HUES6 (cell line): ENCODE measurements at regions not wholly inside any gene's neighbourhood (a gene's known extent, or its start where the extent isn't known, plus 50 kb on each side); places are given as distances from the start of the nearest gene placed in this dataset.
"Not testable (repeated sequence)": the region's sequence is repeated elsewhere in the genome, so short reads cannot be mapped to it uniquely, and the experiment has no call there.

Experiments used
- H3K27ac ChIP-seq: 2 replicates; pipeline ENCODE4 v1.7.0; 2013; ENCODE audit warnings: low read depth, mild to moderate bottlenecking, low read length, inconsistent platforms
- H3K27me3 ChIP-seq: 2 replicates; pipeline ENCODE4 v1.6.1; 2013; ENCODE audit warnings: low read length; ENCODE audit not compliant: control insufficient read depth, insufficient read depth
- H3K36me3 ChIP-seq: 2 replicates; pipeline ENCODE4 v1.6.1; 2013; ENCODE audit warnings: low read length; ENCODE audit not compliant: control insufficient read depth, insufficient read depth
- H3K4me1 ChIP-seq: 2 replicates; pipeline ENCODE4 v1.6.1; 2013; ENCODE audit warnings: low read length; ENCODE audit not compliant: control insufficient read depth, insufficient read depth
- H3K4me3 ChIP-seq: 2 replicates; pipeline ENCODE4 v1.5.1; 2013; ENCODE audit warnings: low read depth, low read length
- H3K9ac ChIP-seq: one replicate; pipeline ENCODE4 v1.6.1; 2013; ENCODE audit warnings: mild to moderate bottlenecking, low read length
- H3K9me3 ChIP-seq: 2 replicates; pipeline ENCODE4 v1.6.1; 2013; ENCODE audit warnings: low read depth, low read length; ENCODE audit not compliant: control insufficient read depth, insufficient read depth

DNA sequence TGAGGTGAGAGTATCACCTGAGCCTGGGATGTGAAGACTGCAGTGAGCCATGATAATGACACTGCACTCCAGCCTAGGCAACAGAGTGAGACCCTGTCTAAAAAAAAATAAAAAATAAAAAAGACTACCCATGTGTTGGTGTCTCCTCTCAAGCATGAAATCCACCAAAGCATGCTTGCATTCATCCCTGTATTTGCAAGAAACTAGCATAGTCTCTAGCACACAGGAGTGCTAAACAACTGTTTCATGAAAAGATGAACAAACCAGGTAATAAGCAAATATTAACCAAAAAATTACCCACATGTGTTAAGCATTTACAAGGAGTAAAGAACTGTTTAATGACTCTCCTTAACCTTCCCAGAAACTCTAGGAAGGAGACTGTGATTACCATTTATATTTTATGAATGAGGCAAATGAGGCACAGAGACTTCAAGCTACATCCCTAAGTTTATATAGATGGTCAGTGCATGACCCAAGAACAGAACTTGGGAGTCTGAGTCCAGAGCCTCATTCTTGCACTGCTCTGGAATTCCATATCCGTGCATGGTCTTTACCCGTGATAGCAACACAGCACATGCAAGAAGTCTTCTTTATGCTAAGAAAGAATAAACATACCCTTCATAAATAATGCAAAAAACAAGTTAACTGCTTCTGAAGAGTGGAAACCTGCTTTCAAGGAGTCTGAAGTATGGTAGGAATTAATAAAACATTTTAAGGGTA, 186.1 kb upstream of the STS start:
- peaks cover 42% of the 10 kb centered on the region for H3K9me3 ChIP-seq
- no peak overlapping the region for H3K27ac ChIP-seq
- no peaks in the 10 kb centered on the region for H3K27me3 ChIP-seq
- no peak overlapping the region for H3K4me3 ChIP-seq
- no peak overlapping the region for H3K9ac ChIP-seq
- peaks cover 15% of the 10 kb centered on the region for H3K4me1 ChIP-seq
- 0 out of 2 replicates have a peak, but pooled peaks cover 6% of the 10 kb centered on the region for H3K36me3 ChIP-seq

DNA sequence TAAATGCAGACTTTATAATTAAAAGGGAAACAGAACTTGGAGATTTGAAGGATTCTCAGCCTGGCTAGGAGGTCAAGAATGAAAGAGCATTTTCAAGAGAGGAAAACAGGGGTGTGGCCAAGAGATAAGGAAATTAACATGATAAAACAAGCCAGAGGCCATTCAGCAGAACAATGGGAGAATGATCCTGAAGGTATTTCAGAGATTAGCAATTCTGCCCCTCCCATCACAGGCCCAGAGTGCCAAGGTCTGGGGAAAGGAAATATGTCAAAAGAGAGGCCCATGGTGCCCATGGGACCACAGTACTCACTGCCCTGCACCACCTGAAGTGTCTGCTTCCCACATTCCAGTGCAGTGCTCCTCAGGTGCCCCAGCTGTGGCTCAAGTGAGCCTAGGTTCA, 188.5 kb upstream of the STS start:
- Histone ChIP-seq H3K9me3 (peaks cover 42% of the 10 kb centered on the region), H3K36me3 (0 out of 2 replicates have a peak, but pooled peaks cover 6% of the 10 kb centered on the region), H3K27ac (peak overlapping the region; percentile 94), H3K4me1 (peaks cover 15% of the 10 kb centered on the region), H3K27me3 (no peaks in the 10 kb centered on the region), H3K4me3 (0 out of 2 replicates have a peak overlapping the region, but pooled peaks have one; percentile 18), H3K9ac (no peak overlapping the region)

DNA sequence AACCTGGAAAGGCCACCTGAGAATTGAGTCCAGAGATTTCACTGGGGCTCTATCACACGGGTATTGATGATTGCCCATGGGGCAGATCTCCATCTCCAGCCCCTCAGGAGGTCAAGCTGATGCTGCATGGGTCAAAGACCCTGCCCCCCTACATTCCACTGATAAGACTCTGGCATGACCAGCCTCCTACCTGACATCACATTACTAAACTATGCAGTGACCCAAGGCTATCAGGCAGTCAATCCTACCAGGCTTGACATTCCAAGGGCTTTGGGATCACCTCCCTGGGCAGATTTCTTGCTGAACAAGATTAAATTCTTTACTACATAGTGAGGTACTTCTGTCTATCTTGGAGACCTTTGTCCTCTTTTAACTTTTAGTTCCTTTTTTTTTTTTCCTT, 192.7 kb upstream of the STS start:
- no peak overlapping the region for H3K27ac ChIP-seq
- 0 out of 2 replicates have a peak, but pooled peaks cover 6% of the 10 kb centered on the region for H3K36me3 ChIP-seq
- H3K9ac ChIP-seq = no peak overlapping the region
- no peak overlapping the region for H3K4me3 ChIP-seq
- H3K4me1 ChIP-seq = peaks cover 9% of the 10 kb centered on the region
- H3K9me3 ChIP-seq = peaks cover 30% of the 10 kb centered on the region
- H3K27me3 ChIP-seq = no peaks in the 10 kb centered on the region

DNA sequence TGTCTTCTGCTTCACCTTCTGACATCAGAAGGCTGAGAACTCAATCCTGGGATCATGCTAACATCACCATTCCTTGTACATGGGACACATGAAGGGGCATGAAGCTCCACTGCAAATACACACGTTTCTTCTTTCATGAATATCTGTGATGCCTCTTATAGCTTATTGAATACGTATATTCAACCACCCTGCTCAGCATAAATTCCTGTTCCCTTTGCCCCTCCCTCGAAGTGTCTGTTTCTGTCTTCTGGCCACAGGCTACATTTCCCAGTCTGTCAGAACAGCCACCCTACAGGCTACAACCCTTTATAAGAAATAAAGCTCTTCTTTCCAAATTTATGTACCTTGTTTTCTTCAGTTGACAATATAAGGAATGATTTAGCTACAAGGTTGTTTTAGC, 201.3 kb upstream of the STS start:
- Histone ChIP-seq H3K9ac (no peak overlapping the region), H3K27ac (no peak overlapping the region), H3K9me3 (peaks cover 6% of the 10 kb centered on the region), H3K36me3 (no peaks in the 10 kb centered on the region), H3K4me3 (no peak overlapping the region), H3K27me3 (no peaks in the 10 kb centered on the region), H3K4me1 (no peaks in the 10 kb centered on the region)

DNA sequence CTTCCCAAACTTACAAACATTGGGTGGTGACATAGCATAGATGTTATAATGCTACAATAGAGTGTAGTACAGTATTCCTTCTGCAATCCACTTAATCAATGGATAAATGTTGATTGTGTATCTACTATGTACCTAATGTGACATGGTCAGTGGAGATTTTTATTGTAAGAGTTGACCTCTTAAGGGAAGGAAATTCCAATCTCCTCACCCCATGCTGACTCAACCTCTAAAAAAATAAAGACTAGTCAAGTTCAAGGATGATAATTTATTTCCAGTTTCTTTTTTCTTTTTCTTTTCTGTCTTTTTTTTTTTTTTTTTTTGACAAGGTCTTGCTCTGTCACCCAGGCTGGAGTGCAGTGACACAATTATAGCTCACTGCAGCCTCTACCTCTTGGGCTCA, 206.5 kb upstream of the STS start:
- H3K4me3 ChIP-seq = no peak overlapping the region
- no peak overlapping the region for H3K27ac ChIP-seq
- no peaks in the 10 kb centered on the region; the same call in 1 of the 2 replicates for H3K9me3 ChIP-seq
- no peaks in the 10 kb centered on the region for H3K4me1 ChIP-seq
- no peak overlapping the region for H3K9ac ChIP-seq
- H3K27me3 ChIP-seq = no peaks in the 10 kb centered on the region
- no peaks in the 10 kb centered on the region for H3K36me3 ChIP-seq

DNA sequence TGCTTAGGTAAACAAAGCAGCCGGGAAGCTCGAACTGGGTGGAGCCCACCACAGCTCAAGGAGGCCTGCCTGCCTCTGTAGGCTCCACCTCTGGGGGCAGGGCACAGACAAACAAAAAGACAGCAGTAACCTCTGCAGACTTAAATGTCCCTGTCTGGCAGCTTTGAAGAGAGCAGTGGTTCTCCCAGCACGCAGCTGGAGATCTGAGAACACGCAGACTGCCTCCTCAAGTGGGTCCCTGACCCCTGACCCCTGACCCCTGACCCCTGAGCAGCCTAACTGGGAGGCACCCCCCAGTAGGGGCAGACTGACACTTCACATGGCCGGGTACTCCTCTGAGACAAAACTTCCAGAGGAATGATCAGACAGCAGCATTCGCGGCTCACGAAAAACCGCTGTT, 214.6 kb upstream of the STS start:
- H3K36me3 ChIP-seq, H3K4me3 ChIP-seq, H3K27me3 ChIP-seq, H3K9me3 ChIP-seq, H3K9ac ChIP-seq, H3K27ac ChIP-seq: not testable (repeated sequence)
- peaks cover 19% of the 10 kb centered on the region for H3K4me1 ChIP-seq

DNA sequence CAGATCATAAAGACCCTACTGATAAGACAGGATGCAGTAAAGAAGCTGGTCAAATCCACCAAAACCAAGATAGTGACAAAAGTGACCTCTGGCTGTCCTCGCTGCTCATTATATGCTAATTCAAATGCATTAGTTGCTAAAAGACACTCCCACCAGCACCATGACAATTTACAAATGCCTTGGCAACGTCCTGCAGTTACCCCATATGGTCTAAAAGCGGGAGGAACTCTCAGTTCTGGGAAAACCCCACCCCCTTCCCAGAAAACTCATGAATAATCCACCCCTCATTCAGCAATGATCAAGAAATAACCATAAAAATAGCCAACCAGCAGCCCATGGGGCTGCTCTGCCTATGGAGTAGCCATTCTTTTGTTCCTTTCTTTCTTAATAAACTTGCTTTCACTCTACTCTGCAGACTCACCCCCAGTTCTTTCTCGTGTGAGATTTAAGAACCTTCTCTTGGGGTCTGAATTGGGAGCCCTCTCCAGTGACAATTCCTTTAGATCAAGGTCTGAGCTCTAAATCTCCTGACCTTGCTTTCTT, 217.1 kb upstream of the STS start:
- Histone ChIP-seq H3K9ac (no peak overlapping the region), H3K9me3 (no peaks in the 10 kb centered on the region), H3K36me3 (no peaks in the 10 kb centered on the region), H3K27me3 (no peaks in the 10 kb centered on the region), H3K27ac (no peak overlapping the region), H3K4me3 (peak overlapping the region; percentile 50), H3K4me1 (peaks cover 19% of the 10 kb centered on the region)

DNA sequence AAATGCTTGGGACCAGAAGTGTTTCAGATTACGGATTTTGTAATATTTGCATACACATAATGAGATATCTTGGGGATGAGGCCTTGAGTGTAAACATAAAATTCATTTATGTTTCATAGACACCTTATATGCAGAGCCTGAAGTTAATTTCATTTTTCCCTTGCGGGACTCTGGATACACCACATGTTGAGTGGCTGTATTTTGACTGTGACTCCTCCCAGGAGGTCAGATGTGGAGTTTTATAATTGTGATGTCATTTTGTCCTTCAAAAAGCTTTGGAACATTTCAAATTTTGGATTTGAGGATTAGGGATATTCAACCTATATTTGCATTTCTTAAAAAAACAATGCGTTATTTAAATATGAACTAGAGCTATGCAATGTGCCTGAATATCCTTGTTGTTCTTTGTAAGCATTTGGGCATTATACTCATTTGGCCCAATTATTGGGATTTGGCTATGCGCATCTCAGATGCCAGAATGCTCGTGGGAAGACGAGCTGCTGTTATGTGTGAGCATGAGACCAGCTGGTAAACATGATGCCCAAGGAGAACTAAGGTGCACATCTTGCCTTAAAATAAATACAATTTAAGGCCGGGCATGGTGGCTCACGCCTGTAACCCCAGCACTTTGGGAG, 223.0 kb upstream of the STS start:
- Histone ChIP-seq H3K4me3 (no peak overlapping the region), H3K36me3 (no peaks in the 10 kb centered on the region), H3K4me1 (no peaks in the 10 kb centered on the region), H3K9ac (no peak overlapping the region), H3K27me3 (no peaks in the 10 kb centered on the region), H3K27ac (no peak overlapping the region), H3K9me3 (0 out of 2 replicates have a peak, but pooled peaks cover 6% of the 10 kb centered on the region)

DNA sequence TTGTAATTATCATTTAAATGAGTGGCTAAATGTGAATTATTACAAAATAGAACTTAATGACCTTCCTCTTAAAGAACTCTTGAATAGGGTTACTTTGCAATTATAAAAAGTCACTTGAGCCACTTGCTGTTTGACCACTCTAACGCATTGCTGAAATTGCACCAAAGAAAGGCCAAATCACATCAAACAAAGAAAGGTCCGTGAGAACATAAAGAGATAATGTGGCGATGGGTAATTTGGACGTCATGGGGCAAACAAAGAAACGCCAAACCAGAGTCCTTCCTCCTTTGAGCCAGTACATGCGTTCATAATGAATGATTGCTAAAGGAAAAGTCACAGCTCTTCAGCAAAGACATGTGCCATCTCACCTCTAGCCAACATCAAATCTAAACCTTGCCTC, 229.8 kb upstream of the STS start:
- Histone ChIP-seq H3K27me3 (no peaks in the 10 kb centered on the region), H3K4me1 (peaks cover 9% of the 10 kb centered on the region; the same call in 1 of the 2 replicates), H3K4me3 (no peak overlapping the region), H3K9me3 (no peaks in the 10 kb centered on the region), H3K27ac (no peak overlapping the region), H3K9ac (no peak overlapping the region), H3K36me3 (no peaks in the 10 kb centered on the region)

DNA sequence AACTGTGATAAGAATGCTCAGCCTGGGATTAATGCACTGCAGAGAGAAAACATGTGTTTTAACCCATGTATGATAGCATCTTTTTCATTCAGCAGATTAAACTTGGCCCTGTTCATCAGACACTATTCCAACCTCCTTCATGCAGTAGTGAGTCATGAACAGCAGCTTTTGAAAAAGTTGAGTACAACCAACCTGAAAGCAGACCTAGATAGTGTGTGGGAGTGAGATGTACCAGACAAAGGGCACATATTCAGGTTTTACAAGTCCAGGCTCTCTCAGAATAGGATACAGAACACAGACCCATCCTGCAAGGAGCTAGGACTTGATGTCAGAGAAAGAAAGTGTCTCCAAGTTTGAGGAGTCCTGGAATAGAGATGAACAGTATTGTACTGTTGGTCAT, 237.3 kb upstream of the STS start:
- Histone ChIP-seq H3K9ac (no peak overlapping the region), H3K9me3 (no peaks in the 10 kb centered on the region), H3K27ac (no peak overlapping the region), H3K36me3 (no peaks in the 10 kb centered on the region), H3K27me3 (no peaks in the 10 kb centered on the region), H3K4me3 (no peak overlapping the region), H3K4me1 (no peaks in the 10 kb centered on the region)

DNA sequence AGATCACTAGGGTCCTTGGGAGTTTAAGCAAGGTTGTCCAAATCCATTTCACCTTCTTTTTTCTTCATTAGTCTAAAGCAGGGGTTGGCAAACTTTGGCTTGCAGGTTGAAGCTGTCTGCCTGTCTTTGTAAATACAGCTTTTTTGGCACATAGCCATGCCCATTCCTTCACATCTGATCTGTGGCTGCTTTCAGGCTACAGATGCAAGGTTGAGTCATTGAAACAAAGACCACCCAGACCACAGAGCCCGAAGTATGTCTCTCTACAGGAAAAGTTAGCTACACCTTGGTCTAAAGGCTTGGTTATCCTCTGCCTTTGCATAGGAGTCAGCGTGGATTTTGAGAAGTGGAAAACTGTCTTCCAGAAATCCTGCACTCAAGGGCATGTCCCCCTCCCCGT, 238.1 kb upstream of the STS start:
- H3K36me3 ChIP-seq = no peaks in the 10 kb centered on the region
- H3K4me3 ChIP-seq = no peak overlapping the region
- no peaks in the 10 kb centered on the region for H3K4me1 ChIP-seq
- no peak overlapping the region for H3K27ac ChIP-seq
- no peak overlapping the region for H3K9ac ChIP-seq
- H3K9me3 ChIP-seq = no peaks in the 10 kb centered on the region
- no peaks in the 10 kb centered on the region for H3K27me3 ChIP-seq
